ENCODE measurements at regions not wholly inside any gene's neighbourhood (a gene's known extent, or its start where the extent isn't known, plus 50 kb on each side); places are given as distances from the start of the nearest gene placed in this dataset.

- TF ChIP-seq CTCF (IDR thresholded peaks at IDR 0.05; ENCODE audit: borderline replicate concordance, insufficient read depth, low read depth, low read length), result no peak
- no peak overlapping the region for H3K4me3 ChIP-seq (ENCODE audit: low read depth, low read length)
Measured at GRCh38 chr1:195141294-195141693, 1466.9 kb downstream of the KCNT2 start.

GRCh38 chr1:195130598-195130997 lies 1477.6 kb downstream of the KCNT2 start:
- TF ChIP-seq CTCF (IDR thresholded peaks at IDR 0.05; ENCODE audit: borderline replicate concordance, insufficient read depth, low read depth, low read length), result no peak
- no peak overlapping the region for H3K4me3 ChIP-seq (ENCODE audit: low read depth, low read length)

GRCh38 chr1:195122497-195122896 lies 1485.7 kb downstream of the KCNT2 start:
- TF ChIP-seq CTCF (IDR thresholded peaks at IDR 0.05; ENCODE audit: borderline replicate concordance, insufficient read depth, low read depth, low read length), result no peak

DNA sequence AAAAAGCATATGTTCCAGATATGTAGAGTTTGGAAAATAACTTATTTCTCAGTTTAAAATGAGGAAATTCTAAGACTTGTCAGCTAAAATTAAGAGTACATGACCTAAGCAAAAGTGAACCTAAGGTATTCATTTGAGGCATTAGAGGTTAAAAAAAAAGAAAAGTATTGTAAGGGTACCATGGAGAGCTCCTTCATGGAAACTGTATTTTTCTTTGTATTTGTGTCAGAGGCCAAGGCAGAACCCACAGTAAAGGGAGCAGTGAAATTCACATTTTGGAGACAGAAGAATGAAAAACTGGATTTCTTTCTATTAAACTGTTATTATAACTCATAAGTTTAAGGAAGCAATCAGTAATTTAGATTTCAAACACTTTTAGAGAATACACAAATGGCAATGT lies 1494.8 kb downstream of the KCNT2 start:
- H3K4me3 ChIP-seq (ENCODE audit: low read depth, low read length), result no peak overlapping the region
- no peak for TF ChIP-seq CTCF (IDR thresholded peaks at IDR 0.05; ENCODE audit: borderline replicate concordance, insufficient read depth, low read depth, low read length)

More at GRCh38 chr1:195122497-195122896, 1485.7 kb downstream of the KCNT2 start:
- H3K4me3 ChIP-seq (ENCODE audit: low read depth, low read length), result no peak overlapping the region

DNA sequence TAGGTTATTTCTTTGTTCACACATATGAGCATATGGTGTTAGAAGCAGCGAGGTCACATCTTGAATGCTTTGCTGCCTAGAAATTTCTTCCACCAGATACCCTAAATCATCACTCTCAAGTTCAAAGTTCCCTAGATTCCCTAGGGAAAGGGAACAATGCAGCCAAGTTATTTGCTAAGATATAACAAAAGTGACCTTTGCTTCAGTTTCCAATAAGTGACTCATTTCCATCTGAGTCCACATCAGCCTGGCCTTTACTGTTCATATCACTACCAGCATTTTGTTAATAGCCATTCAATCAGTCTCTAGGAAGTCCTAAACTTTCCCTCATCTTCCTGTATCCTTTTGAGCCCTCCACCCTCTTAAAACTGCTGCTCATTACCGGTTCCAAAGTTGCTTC lies 1502.5 kb downstream of the KCNT2 start:
- no peak overlapping the region for H3K4me3 ChIP-seq (ENCODE audit: low read depth, low read length)
- TF ChIP-seq CTCF (IDR thresholded peaks at IDR 0.05; ENCODE audit: borderline replicate concordance, insufficient read depth, low read depth, low read length), result no peak

DNA sequence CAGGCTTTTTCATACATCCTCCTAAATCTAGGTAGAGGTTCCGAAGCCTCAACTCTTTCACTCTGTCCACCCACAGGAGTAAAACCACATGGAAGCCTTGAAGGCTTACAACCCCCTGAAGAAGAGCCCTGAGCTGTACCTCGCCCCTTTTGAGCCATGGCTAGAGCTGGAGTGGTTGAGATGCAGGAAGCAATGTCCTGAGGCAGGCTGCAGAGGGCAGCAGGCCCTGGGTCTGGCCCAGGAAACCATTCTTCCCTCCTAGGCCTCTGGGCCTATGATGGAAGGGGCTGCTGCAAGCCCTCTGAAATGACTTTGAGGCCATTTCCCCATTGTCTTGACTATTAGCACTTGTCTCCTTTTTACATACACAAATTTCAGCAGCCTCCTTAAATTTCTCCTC lies 1503.0 kb downstream of the KCNT2 start:
- no peak overlapping the region for H3K4me3 ChIP-seq (ENCODE audit: low read depth, low read length)
- TF ChIP-seq CTCF (IDR thresholded peaks at IDR 0.05; ENCODE audit: borderline replicate concordance, insufficient read depth, low read depth, low read length), result no peak

GRCh38 chr1:195097316-195097715 lies 1510.9 kb downstream of the KCNT2 start:
- TF ChIP-seq CTCF (IDR thresholded peaks at IDR 0.05; ENCODE audit: borderline replicate concordance, insufficient read depth, low read depth, low read length), result no peak

More at GRCh38 chr1:195097316-195097715, 1510.9 kb downstream of the KCNT2 start:
- H3K4me3 ChIP-seq (ENCODE audit: low read depth, low read length), result no peak overlapping the region

All from GM12875 (cell line).